HEK293T (cell line): ENCODE measurements at regions not wholly inside any gene's neighbourhood (a gene's known extent, or its start where the extent isn't known, plus 50 kb on each side); places are given as distances from the start of the nearest gene placed in this dataset.

Experiments used
- CTCF ChIA-PET: fragments of 350-600 bp; formaldehyde crosslinking; extraction: SDS; loops from one replicate; lab custom pipeline; 2021; ENCODE audit warnings: antibody characterized with exemption, inconsistent platforms; lab: Yijun Ruan, JAX
- POLR2A ChIA-PET: fragments of 350-600 bp; formaldehyde crosslinking; extraction: SDS; loops from one replicate; lab custom pipeline; 2020; ENCODE audit warnings: antibody characterized with exemption, inconsistent platforms; lab: Yijun Ruan, JAX
- DNase-seq: peaks from one replicate; pipeline ENCODE4 v3.0.0; 2012; ENCODE audit warnings: mixed read lengths; ENCODE audit errors: extremely low spot score
- ARNT ChIP-seq: fragments of 450-650 bp; IDR thresholded peaks from 2 replicates; pipeline ENCODE4 v1.6.1; 2017; ENCODE audit warnings: mild to moderate bottlenecking
- BHLHE40 ChIP-seq: fragments of 450-650 bp; IDR thresholded peaks from 2 replicates; pipeline ENCODE4 v1.6.1; 2016; ENCODE audit warnings: mild to moderate bottlenecking, moderate library complexity, borderline replicate concordance
- CTBP1 ChIP-seq: fragments of 450-650 bp; IDR thresholded peaks from 2 replicates; pipeline ENCODE4 v1.6.1; 2016; ENCODE audit warnings: borderline replicate concordance
- ELF4 ChIP-seq: fragments of 450-650 bp; IDR thresholded peaks from 2 replicates; pipeline ENCODE4 v1.6.1; 2017; ENCODE audit warnings: antibody characterized with exemption
- FOXA1 ChIP-seq: fragments of 450-650 bp; IDR thresholded peaks from 2 replicates; pipeline ENCODE4 v1.6.1; 2016; ENCODE audit warnings: mild to moderate bottlenecking
- FOXK2 ChIP-seq: fragments of 450-650 bp; IDR thresholded peaks from 2 replicates; pipeline ENCODE4 v1.6.1; 2016; ENCODE audit warnings: mild to moderate bottlenecking
- FOXM1 ChIP-seq: fragments of 450-650 bp; IDR thresholded peaks from 2 replicates; pipeline ENCODE4 v1.6.1; 2017; ENCODE audit warnings: mild to moderate bottlenecking, borderline replicate concordance
- HDGF ChIP-seq: fragments of 450-650 bp; IDR thresholded peaks from 2 replicates; pipeline ENCODE4 v1.6.1; 2017; ENCODE audit warnings: antibody characterized with exemption, borderline replicate concordance
- L3MBTL2 ChIP-seq: fragments of 450-650 bp; conservative IDR thresholded peaks from 2 replicates; pipeline ENCODE4 v1.6.1; 2016; ENCODE audit warnings: mild to moderate bottlenecking
- LEF1 ChIP-seq: fragments of 450-650 bp; IDR thresholded peaks from 2 replicates; pipeline ENCODE4 v1.6.1; 2017; ENCODE audit warnings: mild to moderate bottlenecking, borderline replicate concordance
- NFRKB ChIP-seq: fragments of 450-650 bp; IDR thresholded peaks from 2 replicates; pipeline ENCODE4 v1.6.1; 2016; ENCODE audit warnings: mild to moderate bottlenecking, moderate library complexity
- PKNOX1 ChIP-seq: fragments of 450-650 bp; IDR thresholded peaks from 2 replicates; pipeline ENCODE4 v1.6.1; 2016
- SP1 ChIP-seq: fragments of 450-650 bp; IDR thresholded peaks from 2 replicates; pipeline ENCODE4 v1.6.1; 2017
- SUZ12 ChIP-seq: fragments of 450-650 bp; IDR thresholded peaks from 2 replicates; pipeline ENCODE4 v1.6.1; 2016; ENCODE audit warnings: mild to moderate bottlenecking
- TARDBP ChIP-seq: fragments of 450-650 bp; IDR thresholded peaks from 2 replicates; pipeline ENCODE4 v1.6.1; 2016
- ZNF384 ChIP-seq: fragments of 450-650 bp; IDR thresholded peaks from 2 replicates; pipeline ENCODE4 v1.6.1; 2016

- ChIA-PET CTCF (no interaction called here), POLR2A (no interaction called here)
- no peak for DNase-seq
- no peak for TF ChIP-seq NFRKB
- TF ChIP-seq TARDBP: no peak
- TF ChIP-seq FOXK2: no peak
- TF ChIP-seq FOXM1: no peak
- no peak for TF ChIP-seq LEF1
- TF ChIP-seq CTBP1: no peak
- TF ChIP-seq BHLHE40: no peak
- no peak for TF ChIP-seq ZNF384
- TF ChIP-seq HDGF: no peak
- TF ChIP-seq SUZ12: no peak
- TF ChIP-seq ELF4: no peak
- TF ChIP-seq PKNOX1: no peak
- TF ChIP-seq ARNT: no peak
- TF ChIP-seq FOXA1: no peak
- no peak for TF ChIP-seq L3MBTL2
- no peak for TF ChIP-seq SP1
These were observed 109.2 kb upstream of the STT3B start for GRCh38 chr3:31423482-31423881.

GRCh38 chr3:31425401-31425800 is 107.3 kb upstream of the STT3B start:
- DNase-seq: no peak
- TF ChIP-seq FOXA1 (no peak), SP1 (no peak), ARNT (no peak), L3MBTL2 (no peak), PKNOX1 (no peak), CTBP1 (no peak), BHLHE40 (no peak), HDGF (no peak), TARDBP (no peak), FOXK2 (no peak), ELF4 (no peak), ZNF384 (no peak)
- CTCF ChIA-PET: no interaction called here
- POLR2A ChIA-PET: no interaction called here

GRCh38 chr3:31427623-31428022 is 105.1 kb upstream of the STT3B start:
- CTCF ChIA-PET: no interaction called here
- TF ChIP-seq ZNF384: no peak
- TF ChIP-seq FOXM1: no peak
- TF ChIP-seq TARDBP: no peak
- no peak for TF ChIP-seq L3MBTL2
- TF ChIP-seq SP1: no peak
- TF ChIP-seq HDGF: no peak
- no peak for TF ChIP-seq CTBP1
- no peak for TF ChIP-seq LEF1
- no peak for TF ChIP-seq ELF4
- no peak for TF ChIP-seq SUZ12
- no peak for TF ChIP-seq NFRKB
- TF ChIP-seq BHLHE40: no peak
- TF ChIP-seq PKNOX1: no peak
- TF ChIP-seq FOXK2: no peak
- no peak for TF ChIP-seq FOXA1
- TF ChIP-seq ARNT: no peak
- POLR2A ChIA-PET: no interaction called here
- no peak for DNase-seq

- no peak for TF ChIP-seq FOXA1
- TF ChIP-seq HDGF: no peak
- TF ChIP-seq LEF1: no peak
- TF ChIP-seq SUZ12: no peak
- no peak for TF ChIP-seq ZNF384
- TF ChIP-seq CTBP1: no peak
- TF ChIP-seq NFRKB: no peak
- no peak for TF ChIP-seq ARNT
- DNase-seq: no peak
- ChIA-PET CTCF (no interaction called here), POLR2A (no interaction called here)
These were observed 101.4 kb upstream of the STT3B start for GRCh38 chr3:31431321-31431720.

GRCh38 chr3:31432897-31433678 is 99.6 kb upstream of the STT3B start:
- ChIA-PET POLR2A (no interaction called here), CTCF (no interaction called here)
- TF ChIP-seq FOXK2 (no peak), BHLHE40 (no peak), TARDBP (no peak), NFRKB (no peak), ELF4 (no peak), FOXA1 (no peak), ZNF384 (no peak), FOXM1 (no peak), CTBP1 (no peak), ARNT (no peak), L3MBTL2 (no peak), SUZ12 (no peak), LEF1 (no peak), HDGF (no peak), PKNOX1 (no peak), SP1 (no peak)
- DNase-seq: no peak
